AG09309 (cell line): ENCODE measurements at regions not wholly inside any gene's neighbourhood (a gene's known extent, or its start where the extent isn't known, plus 50 kb on each side); places are given as distances from the start of the nearest gene placed in this dataset.

Source experiments
- DNase-seq: peaks from one replicate; pipeline ENCODE4 v3.0.0-alpha.2; 2010; ENCODE audit warnings: low read depth
- H3K4me3 ChIP-seq: 2 replicates; pipeline ENCODE4 v1.5.1; 2011; ENCODE audit warnings: mild to moderate bottlenecking, low read depth, low read length, moderate library complexity; ENCODE audit not compliant: control insufficient read depth
- CTCF ChIP-seq: IDR thresholded peaks from 2 replicates; pipeline ENCODE4 v1.5.1; 2011; ENCODE audit warnings: mild to moderate bottlenecking, low read depth, low read length, inconsistent platforms; ENCODE audit not compliant: insufficient read depth, control insufficient read depth; ENCODE audit errors: missing control alignments

- no peak for TF ChIP-seq CTCF
Observed at GRCh38 chr4:62324215-62324614, 1124.1 kb downstream of the ADGRL3 start.

GRCh38 chr4:62320612-62321011, 1120.5 kb downstream of the ADGRL3 start:
- TF ChIP-seq CTCF, result no peak
- no peak overlapping the region for H3K4me3 ChIP-seq
- no peak for DNase-seq

More at GRCh38 chr4:62324215-62324614, 1124.1 kb downstream of the ADGRL3 start:
- no peak overlapping the region for H3K4me3 ChIP-seq
- DNase-seq, result no peak

- no peak for TF ChIP-seq CTCF
- DNase-seq, result no peak
- no peak overlapping the region for H3K4me3 ChIP-seq
Observed at GRCh38 chr4:62302710-62303109, 1102.6 kb downstream of the ADGRL3 start.

- H3K4me3 ChIP-seq, result no peak overlapping the region
- no peak for DNase-seq
- TF ChIP-seq CTCF, result no peak
Observed at GRCh38 chr4:62301500-62301899, 1101.4 kb downstream of the ADGRL3 start.

- no peak for TF ChIP-seq CTCF
- DNase-seq, result no peak
- H3K4me3 ChIP-seq, result no peak overlapping the region
Observed at GRCh38 chr4:62293551-62293950, 1093.4 kb downstream of the ADGRL3 start.

GRCh38 chr4:62292911-62293310, 1092.8 kb downstream of the ADGRL3 start:
- H3K4me3 ChIP-seq, result no peak overlapping the region
- TF ChIP-seq CTCF, result no peak
- no peak for DNase-seq
